ENCODE measurements at regions not wholly inside any gene's neighbourhood (a gene's known extent, or its start where the extent isn't known, plus 50 kb on each side); places are given as distances from the start of the nearest gene placed in this dataset.

DNA sequence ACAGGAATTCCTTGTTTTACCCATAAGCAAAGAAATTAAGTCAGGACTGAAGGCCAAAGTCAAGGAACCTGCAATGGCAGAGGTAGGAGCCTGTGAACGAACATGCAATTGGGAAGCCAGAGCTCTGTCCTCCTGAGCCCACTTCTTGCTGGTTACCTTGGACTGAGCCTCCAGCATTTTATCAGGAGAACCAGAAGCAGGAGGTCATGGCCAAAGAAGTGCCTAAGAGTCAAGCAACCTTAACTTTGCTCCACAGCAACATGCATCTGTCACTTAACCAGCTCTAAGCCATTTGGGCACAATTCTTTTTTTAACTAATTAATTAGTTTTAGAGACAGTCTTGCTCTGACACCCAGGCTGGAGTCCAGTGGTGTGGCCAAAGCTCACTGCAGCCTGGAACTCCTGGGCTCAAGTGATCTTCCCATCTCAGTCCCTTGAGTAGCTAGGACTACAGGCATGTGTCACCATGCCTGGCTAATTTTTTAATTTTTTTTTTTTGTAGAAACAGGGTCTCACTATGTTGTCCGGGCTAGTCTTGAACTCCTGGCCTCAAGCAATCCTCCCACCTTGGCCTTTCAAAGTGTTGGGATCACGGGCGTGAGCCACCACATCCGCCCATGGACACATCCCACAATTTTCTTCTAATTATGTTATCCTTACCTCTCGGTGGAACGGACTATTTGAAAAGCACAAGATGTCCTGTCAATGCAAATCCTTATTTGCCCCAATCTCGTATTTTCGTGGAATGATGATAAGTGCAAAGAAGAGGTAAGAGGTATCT lies 334.2 kb downstream of the CD83 start:
- in situ Hi-C loops (cut with MboI; ENCODE audit: low sequenced_read_pairs): loop anchor here (10.0 kb wide), 1 partner anchor 263 kb away; no protein-coding TSS in a partner anchor

DNA sequence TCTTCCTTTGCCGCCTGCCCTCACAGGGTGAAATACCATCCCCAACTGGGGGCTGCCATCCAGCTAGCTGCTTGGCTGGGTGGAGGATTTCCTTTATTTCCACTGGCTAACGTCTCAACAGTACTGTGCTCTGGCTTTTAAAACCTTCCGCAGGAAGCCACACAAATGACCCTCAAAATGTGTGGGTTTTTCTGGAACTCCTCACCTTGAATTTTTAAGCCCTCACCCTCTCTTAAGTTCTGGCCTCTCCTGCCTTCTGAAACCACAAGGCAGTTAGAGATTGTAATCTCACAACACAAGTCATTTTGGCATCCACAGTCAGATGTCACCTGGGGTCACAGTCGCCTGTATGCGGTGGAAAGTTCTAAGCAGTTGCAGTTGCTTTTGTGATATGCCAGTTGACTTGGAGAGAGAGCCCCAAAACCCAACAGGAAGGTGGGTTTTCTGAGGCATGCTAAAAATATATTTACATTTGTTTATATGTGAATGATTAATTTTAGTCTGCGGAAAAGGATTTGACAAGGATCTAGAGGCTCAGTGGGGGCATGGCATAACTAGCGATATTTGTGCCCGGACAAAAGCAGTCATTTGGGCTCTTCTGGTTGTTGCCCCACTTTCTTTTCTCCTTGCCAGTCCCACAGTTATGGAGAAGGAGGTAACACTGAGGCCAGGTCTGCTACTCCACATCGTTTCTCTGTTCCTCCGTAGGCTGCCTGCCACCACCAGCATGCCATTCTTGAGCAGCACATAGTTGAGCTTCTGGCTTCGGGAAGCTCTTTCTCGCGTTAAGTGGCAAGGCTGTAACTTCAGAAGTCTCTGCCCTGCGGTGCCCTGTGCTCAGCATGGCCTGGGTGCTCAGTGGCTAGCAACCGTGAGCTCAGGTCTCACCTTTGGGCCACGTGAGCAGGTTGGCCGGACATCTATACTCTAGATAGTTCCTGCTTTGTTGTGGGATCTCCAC lies 335.3 kb downstream of the CD83 start:
- in situ Hi-C loops (cut with MboI; ENCODE audit: low sequenced_read_pairs): loop anchor here (10.0 kb wide), 1 partner anchor 262 kb away; no protein-coding TSS in a partner anchor

- in situ Hi-C loops (cut with MboI; ENCODE audit: low sequenced_read_pairs): loop anchor here (10.0 kb wide), 1 partner anchor 261 kb away; no protein-coding TSS in a partner anchor
Observed at GRCh38 chr6:14453712-14454472, 336.3 kb downstream of the CD83 start.

GRCh38 chr6:14454473-14454775 lies 336.9 kb downstream of the CD83 start:
- in situ Hi-C loops (cut with MboI; ENCODE audit: low sequenced_read_pairs): loop anchor here (10.0 kb wide), 1 partner anchor 260 kb away; no protein-coding TSS in a partner anchor

DNA sequence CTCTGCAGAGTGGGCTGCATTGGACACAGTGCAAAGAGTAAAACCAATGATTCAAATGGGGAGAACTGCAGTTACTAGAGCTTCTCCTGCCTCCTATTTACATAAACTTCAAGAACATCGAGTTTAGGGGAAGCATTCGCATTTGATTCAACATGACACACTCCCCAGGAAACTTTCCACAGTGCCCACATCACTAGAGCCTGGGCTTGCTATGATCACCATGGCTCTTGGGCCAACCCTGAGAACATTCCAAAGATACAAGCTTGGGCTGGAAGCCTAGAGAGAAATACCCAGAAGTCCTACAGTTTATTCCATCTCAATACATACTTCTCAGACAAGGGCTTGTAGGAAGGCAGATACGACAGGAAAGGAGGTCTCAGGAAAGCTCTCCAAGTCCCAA lies 337.9 kb downstream of the CD83 start:
- in situ Hi-C loops (cut with MboI; ENCODE audit: low sequenced_read_pairs): loop anchor here (10.0 kb wide), 1 partner anchor 259 kb away; no protein-coding TSS in a partner anchor

DNA sequence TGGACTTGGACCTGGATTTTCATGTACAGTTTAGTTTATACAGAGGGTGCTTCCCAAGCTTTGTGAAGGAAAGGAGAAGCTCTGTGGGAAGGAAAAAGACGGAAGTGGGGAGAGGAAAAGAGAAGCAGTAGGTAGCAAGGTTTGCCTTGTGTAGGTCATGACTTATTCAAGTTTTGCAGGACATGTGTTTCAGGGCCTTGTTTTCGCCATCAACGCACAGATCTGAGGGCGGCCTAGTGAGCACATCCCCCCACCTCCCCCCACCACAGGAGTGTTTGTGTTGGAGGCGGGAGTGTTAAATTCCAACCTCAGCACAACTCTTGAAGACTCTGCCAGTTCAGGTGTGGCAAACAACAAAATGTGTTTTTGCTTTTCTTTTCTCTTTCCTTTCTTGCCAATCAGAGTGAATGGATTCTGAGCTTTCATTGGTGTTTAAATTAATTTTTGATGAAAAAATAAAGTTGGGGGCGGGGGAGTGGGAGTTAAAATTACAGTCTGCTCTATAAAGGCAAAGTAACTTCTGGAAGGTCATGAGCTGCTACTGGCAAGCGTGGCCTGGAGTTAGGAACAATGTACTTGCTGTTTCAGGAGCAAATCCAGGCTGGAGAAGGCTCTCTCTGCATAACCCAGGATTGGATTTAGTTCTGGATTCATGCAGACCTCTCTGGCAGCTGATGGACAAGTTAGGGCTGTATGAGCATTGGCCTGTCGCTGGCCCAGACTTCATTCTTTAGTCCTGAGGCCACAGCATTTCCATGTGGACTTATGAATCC lies 338.5 kb downstream of the CD83 start:
- in situ Hi-C loops (cut with MboI; ENCODE audit: low sequenced_read_pairs): loop anchor here (10.0 kb wide), 1 partner anchor 259 kb away; no protein-coding TSS in a partner anchor

GRCh38 chr6:14456941-14457340 lies 339.4 kb downstream of the CD83 start:
- in situ Hi-C loops (cut with MboI; ENCODE audit: low sequenced_read_pairs): loop anchor here (10.0 kb wide), 1 partner anchor 258 kb away; no protein-coding TSS in a partner anchor

GRCh38 chr6:14458669-14459266 lies 341.2 kb downstream of the CD83 start:
- in situ Hi-C loops (cut with MboI; ENCODE audit: low sequenced_read_pairs): loop anchor here (10.0 kb wide), 1 partner anchor 256 kb away; no protein-coding TSS in a partner anchor

DNA sequence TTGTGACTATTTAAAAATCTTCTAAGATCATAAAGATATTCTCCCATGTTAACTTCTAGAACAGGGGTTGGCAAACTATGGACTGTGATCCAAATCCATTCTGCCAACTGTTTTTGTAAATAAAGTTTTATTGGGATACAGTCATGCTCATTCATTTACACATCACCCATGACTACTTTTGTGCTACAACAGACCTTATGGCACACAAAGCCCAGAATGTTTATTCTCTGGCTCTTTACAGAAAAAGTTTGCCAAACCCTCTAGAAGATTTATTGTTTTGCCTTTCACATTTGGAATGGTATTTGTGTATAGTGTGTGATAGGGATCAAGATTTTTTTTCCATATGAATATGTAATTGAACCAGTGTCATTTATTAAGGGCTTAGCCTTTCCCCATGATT lies 341.7 kb downstream of the CD83 start:
- in situ Hi-C loops (cut with MboI; ENCODE audit: low sequenced_read_pairs): loop anchor here (10.0 kb wide), 1 partner anchor 255 kb away; no protein-coding TSS in a partner anchor

GRCh38 chr6:14460556-14460955 lies 343.0 kb downstream of the CD83 start:
- in situ Hi-C loops (cut with MboI; ENCODE audit: low sequenced_read_pairs): no loop called here

DNA sequence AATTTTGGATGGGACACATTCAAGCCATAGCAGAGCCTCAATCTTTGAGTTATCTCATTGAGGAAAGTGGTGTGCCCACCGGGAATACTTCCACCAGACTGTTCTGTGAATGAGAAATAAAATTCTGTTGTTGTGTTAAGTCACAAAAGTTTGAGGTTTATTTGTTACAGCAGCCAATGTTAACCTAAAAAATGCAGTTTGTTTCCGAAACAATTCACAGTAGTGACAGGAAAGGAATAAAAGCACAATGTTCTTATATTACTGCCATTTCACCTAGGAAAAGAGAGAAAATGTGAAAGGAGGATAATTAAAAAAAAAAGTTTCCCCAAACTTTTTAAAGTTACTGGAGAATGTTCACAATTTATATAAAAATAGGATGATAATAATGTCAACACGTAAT lies 344.6 kb downstream of the CD83 start:
- in situ Hi-C loops (cut with MboI; ENCODE audit: low sequenced_read_pairs): no loop called here

DNA sequence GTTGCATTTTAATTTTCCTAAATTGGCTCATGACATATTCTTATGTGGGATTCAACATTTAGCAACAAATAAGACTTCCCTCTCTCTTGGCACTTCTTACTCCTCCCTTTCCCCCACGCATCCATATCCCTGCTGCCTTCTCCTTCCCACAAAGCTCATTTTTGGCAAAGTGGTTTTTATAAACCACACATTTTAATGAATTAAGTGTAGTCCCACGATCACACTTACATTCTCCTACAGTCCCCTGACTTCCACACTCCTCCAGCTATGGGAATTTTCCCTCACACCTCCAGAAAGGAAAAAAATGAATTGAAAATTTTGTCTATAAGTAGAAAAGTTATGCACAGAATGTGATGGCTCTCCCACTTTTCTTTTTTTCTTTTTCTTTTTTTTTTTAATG lies 345.0 kb downstream of the CD83 start:
- in situ Hi-C loops (cut with MboI; ENCODE audit: low sequenced_read_pairs): no loop called here

DNA sequence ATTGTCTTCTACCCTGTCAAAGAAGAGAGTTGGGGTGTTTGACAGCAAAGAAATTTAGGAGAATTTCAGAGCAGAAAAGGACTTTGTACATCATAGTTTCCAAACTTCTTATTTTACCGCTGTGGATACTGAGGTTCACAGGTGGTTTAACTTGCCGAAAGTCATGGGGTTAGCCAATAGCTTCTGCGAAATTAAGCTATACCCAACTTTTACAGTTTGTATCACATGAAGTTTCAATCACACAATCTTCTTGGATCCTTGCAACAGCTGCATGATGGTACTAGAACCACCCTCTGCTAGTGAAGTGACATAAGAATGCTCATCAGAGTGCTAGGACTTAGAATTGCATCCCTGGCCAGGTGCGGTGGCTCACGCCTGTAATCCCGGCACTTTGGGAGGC lies 345.5 kb downstream of the CD83 start:
- in situ Hi-C loops (cut with MboI; ENCODE audit: low sequenced_read_pairs): no loop called here

DNA sequence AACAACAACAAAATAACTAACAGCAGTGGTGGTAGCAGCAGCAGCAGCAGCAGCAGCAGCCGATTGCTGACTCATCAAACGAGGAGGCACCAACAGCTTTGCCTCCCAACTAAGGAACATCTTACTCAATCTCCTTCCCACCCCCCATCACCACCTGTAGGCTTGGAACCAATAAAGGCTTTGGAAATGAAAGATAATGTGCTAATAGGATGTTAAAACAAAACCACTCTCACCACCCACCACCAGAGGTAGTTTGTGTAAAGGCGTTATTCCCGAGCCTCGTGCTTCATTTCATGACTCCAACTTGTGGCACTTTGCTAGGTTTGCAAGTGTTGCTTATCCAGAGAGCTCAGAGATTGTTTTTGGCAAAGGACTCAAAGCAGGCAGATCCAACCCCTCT lies 346.5 kb downstream of the CD83 start:
- in situ Hi-C loops (cut with MboI; ENCODE audit: low sequenced_read_pairs): no loop called here

DNA sequence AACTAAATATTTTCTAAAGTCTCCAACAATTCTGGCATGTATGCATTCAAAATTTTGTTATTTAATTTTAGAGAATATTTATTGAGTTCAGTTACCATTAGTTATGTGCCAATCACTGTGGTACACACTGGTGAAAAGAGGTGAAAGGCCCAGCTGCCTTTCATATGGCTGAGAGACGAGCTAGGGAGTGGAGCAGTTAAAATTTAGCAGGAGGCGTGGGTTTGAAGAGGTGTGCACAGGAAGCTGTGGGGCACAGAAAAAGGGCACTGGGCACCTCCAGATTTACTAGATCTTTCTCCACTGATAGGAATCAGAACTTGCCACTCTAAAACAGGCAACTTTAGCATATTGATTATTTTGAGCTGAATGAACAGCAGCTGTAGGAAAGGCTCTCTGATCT lies 347.1 kb downstream of the CD83 start:
- in situ Hi-C loops (cut with MboI; ENCODE audit: low sequenced_read_pairs): no loop called here

DNA sequence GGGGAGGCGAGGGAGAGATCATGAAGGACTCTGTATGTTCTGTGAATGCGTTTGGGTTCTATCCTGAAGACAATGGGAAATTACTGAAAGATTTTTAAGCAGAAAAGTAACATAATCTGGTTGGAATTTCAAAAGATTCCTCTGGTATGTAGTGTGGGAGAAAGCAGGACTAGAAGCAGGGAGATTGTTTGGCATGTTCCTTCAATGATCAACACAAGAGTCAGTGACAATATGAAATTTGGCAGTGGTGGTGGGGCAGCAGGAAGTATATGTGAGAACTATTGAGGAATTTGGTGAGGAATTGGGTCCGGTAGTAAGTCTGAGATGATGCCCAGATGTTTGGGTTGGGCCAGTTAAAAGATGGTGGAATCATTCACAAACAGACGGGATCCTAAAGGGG lies 348.7 kb downstream of the CD83 start:
- in situ Hi-C loops (cut with MboI; ENCODE audit: low sequenced_read_pairs): no loop called here

DNA sequence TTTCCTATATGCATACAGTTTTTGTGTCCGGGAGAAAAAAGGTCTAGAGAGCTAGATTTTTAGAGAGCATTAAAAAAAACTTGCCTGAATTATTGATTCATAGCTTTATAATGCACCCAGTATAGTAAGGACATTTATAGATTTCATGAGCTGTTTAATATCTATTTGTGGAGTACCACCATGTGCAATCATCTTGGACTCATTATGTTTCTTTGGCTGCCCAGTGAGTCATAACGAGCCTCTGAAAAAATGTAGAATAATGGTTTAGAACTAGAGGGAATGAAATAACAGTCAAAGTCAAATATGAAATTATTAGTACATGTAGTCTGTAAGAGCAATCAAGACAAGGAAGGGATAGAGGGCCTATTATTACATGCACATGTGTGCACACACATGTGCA lies 350.0 kb downstream of the CD83 start:
- in situ Hi-C loops (cut with MboI; ENCODE audit: low sequenced_read_pairs): no loop called here

DNA sequence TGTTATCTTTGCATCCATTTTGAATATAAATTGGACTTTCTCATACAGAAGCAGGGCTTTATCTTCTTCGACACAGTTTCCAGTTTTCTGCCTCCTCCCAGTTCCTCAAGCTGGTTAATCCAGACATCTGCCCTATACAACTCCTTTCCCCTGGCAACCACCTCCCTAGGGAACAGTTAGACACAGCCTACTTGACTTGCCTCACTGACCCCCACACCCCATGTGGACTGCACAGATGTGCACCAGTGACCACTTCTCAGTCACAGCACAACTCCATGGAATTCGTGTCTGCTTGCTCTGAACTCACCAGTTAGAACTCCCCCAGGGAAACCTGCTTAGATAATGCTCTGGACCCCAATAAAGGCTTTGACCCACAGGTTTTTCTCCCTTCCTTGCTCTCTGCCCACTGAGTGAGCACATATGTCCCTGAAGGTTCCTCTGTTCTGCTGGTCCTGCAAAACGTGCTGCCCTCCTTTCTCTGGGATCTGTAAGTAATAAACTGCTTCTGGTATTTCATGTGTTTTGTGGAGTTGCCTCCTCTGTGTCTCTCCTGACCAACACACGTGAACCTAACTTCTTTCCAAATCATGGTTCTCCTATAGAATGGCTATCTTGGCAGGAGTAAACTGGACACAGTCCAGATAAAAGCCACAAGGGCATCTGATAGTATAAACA lies 351.2 kb downstream of the CD83 start:
- in situ Hi-C loops (cut with MboI; ENCODE audit: low sequenced_read_pairs): no loop called here

GRCh38 chr6:14470101-14470500 lies 352.5 kb downstream of the CD83 start:
- in situ Hi-C loops (cut with MboI; ENCODE audit: low sequenced_read_pairs): no loop called here
